ENCODE measurements at regions not wholly inside any gene's neighbourhood (a gene's known extent, or its start where the extent isn't known, plus 50 kb on each side); places are given as distances from the start of the nearest gene placed in this dataset.

DNA sequence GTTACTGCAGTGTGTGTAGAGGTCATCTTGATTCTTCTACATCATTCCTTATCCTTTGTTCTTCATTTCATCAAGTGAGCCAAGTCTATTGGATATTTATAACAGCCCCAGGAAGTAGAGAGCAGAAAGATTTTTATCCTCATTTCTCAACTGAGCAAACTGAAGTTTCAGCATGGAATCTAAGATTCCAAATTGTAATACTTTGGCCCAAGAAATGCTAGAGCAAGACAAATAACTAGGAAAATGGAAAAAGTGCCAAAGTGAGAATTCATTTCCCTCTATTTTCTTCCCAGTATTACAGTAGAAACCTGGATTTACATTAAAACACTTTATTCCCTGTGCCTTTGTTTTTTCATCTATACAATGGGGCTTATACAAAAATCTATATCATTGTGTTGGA lies 346.8 kb downstream of the ARPP21 start (continued):
- TF ChIP-seq, protein P1, sequence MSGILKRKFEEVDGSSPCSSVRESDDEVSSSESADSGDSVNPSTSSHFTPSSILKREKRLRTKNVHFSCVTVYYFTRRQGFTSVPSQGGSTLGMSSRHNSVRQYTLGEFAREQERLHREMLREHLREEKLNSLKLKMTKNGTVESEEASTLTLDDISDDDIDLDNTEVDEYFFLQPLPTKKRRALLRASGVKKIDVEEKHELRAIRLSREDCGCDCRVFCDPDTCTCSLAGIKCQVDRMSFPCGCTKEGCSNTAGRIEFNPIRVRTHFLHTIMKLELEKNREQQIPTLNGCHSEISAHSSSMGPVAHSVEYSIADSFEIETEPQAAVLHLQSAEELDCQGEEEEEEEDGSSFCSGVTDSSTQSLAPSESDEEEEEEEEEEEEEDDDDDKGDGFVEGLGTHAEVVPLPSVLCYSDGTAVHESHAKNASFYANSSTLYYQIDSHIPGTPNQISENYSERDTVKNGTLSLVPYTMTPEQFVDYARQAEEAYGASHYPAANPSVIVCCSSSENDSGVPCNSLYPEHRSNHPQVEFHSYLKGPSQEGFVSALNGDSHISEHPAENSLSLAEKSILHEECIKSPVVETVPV (CRISPR knock-in tag; IDR thresholded peaks at IDR 0.05), result no peak

- TF ChIP-seq ISL1 (CRISPR knock-in tag; IDR thresholded peaks at IDR 0.05), result no peak
- no peak for TF ChIP-seq ZNF565 (CRISPR knock-in tag; conservative IDR thresholded peaks at IDR 0.05; ENCODE audit: low read depth)
- TF ChIP-seq ZC3H10 (CRISPR knock-in tag; IDR thresholded peaks at IDR 0.05), result no peak
- no peak for TF ChIP-seq ZNF8 (CRISPR knock-in tag; IDR thresholded peaks at IDR 0.05)
- no peak for TF ChIP-seq TCF4 (CRISPR knock-in tag; IDR thresholded peaks at IDR 0.05; ENCODE audit: borderline replicate concordance)
- no peak for TF ChIP-seq BACH2 (CRISPR knock-in tag; IDR thresholded peaks at IDR 0.05; ENCODE audit: borderline replicate concordance)
- no peak for TF ChIP-seq ZFP3 (CRISPR knock-in tag; IDR thresholded peaks at IDR 0.05)
- TF ChIP-seq ZFP30 (CRISPR knock-in tag; IDR thresholded peaks at IDR 0.05), result no peak
- TF ChIP-seq OSR1 (CRISPR knock-in tag; IDR thresholded peaks at IDR 0.05), result no peak
- no peak for TF ChIP-seq ARNTL (CRISPR knock-in tag; IDR thresholded peaks at IDR 0.05; ENCODE audit: borderline replicate concordance, low read depth)
- TF ChIP-seq GLIS3 (CRISPR knock-in tag; IDR thresholded peaks at IDR 0.05), result no peak
- TF ChIP-seq, protein P2, sequence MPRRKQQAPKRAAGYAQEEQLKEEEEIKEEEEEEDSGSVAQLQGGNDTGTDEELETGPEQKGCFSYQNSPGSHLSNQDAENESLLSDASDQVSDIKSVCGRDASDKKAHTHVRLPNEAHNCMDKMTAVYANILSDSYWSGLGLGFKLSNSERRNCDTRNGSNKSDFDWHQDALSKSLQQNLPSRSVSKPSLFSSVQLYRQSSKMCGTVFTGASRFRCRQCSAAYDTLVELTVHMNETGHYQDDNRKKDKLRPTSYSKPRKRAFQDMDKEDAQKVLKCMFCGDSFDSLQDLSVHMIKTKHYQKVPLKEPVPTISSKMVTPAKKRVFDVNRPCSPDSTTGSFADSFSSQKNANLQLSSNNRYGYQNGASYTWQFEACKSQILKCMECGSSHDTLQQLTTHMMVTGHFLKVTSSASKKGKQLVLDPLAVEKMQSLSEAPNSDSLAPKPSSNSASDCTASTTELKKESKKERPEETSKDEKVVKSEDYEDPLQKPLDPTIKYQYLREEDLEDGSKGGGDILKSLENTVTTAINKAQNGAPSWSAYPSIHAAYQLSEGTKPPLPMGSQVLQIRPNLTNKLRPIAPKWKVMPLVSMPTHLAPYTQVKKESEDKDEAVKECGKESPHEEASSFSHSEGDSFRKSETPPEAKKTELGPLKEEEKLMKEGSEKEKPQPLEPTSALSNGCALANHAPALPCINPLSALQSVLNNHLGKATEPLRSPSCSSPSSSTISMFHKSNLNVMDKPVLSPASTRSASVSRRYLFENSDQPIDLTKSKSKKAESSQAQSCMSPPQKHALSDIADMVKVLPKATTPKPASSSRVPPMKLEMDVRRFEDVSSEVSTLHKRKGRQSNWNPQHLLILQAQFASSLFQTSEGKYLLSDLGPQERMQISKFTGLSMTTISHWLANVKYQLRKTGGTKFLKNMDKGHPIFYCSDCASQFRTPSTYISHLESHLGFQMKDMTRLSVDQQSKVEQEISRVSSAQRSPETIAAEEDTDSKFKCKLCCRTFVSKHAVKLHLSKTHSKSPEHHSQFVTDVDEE (CRISPR knock-in tag; IDR thresholded peaks at IDR 0.05), result no peak
- TF ChIP-seq ZNF70 (CRISPR knock-in tag; IDR thresholded peaks at IDR 0.05), result no peak
- TF ChIP-seq, protein P1 (CRISPR knock-in tag; IDR thresholded peaks at IDR 0.05), result no peak
- no peak for TF ChIP-seq RARB (CRISPR knock-in tag; IDR thresholded peaks at IDR 0.05)
- TF ChIP-seq TOX (CRISPR knock-in tag; IDR thresholded peaks at IDR 0.05; ENCODE audit: borderline replicate concordance), result no peak
- no peak for ATAC-seq
Observed at GRCh38 chr3:35987386-35987785, 348.1 kb downstream of the ARPP21 start.

- no peak for TF ChIP-seq ZNF8 (CRISPR knock-in tag; IDR thresholded peaks at IDR 0.05)
- TF ChIP-seq TCF4 (CRISPR knock-in tag; IDR thresholded peaks at IDR 0.05; ENCODE audit: borderline replicate concordance), result no peak
- TF ChIP-seq, protein P1 (CRISPR knock-in tag; IDR thresholded peaks at IDR 0.05), result no peak
- TF ChIP-seq ZNF565 (CRISPR knock-in tag; conservative IDR thresholded peaks at IDR 0.05; ENCODE audit: low read depth), result no peak
- TF ChIP-seq, protein P3, sequence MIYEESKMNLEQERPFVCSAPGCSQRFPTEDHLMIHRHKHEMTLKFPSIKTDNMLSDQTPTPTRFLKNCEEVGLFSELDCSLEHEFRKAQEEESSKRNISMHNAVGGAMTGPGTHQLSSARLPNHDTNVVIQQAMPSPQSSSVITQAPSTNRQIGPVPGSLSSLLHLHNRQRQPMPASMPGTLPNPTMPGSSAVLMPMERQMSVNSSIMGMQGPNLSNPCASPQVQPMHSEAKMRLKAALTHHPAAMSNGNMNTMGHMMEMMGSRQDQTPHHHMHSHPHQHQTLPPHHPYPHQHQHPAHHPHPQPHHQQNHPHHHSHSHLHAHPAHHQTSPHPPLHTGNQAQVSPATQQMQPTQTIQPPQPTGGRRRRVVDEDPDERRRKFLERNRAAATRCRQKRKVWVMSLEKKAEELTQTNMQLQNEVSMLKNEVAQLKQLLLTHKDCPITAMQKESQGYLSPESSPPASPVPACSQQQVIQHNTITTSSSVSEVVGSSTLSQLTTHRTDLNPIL (CRISPR knock-in tag; IDR thresholded peaks at IDR 0.05; ENCODE audit: low read depth), result no peak
- no peak for TF ChIP-seq SNAI2 (CRISPR knock-in tag; IDR thresholded peaks at IDR 0.05)
- TF ChIP-seq ESRRG (CRISPR knock-in tag; IDR thresholded peaks at IDR 0.05), result no peak
- no peak for TF ChIP-seq POU6F1 (CRISPR knock-in tag; IDR thresholded peaks at IDR 0.05; ENCODE audit: borderline replicate concordance, low read depth)
- TF ChIP-seq, protein P2 (CRISPR knock-in tag; IDR thresholded peaks at IDR 0.05), result no peak
- no peak for ATAC-seq
Observed at GRCh38 chr3:35992041-35992440, 352.7 kb downstream of the ARPP21 start.
